ENCODE measurements at regions not wholly inside any gene's neighbourhood (a gene's known extent, or its start where the extent isn't known, plus 50 kb on each side); places are given as distances from the start of the nearest gene placed in this dataset.

DNA sequence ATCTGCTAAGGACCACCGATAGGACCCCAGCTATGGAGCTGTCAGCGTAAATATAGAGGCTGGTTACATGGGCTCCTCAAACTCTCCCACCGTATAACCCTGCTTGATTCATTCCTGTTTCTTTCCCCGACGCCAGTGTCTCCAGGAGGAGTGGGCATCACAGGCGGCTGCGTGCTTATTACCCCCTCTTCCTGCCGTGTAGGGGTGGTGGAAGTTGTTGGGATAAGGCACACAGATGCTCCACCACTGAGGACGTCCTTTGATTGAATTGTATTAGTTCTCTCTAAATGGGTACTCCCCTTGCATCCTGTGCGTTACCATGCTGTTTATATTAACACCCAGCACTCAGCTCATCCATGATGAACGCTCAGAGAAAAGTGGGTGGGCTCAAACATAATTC is 104.6 kb downstream of the ZBTB18 start:
- TF ChIP-seq FOXJ3 (CRISPR knock-in tag; IDR thresholded peaks at IDR 0.05; ENCODE audit: borderline replicate concordance) (no peak), NFE2L1 (CRISPR knock-in tag; IDR thresholded peaks at IDR 0.05) (no peak), JUN (CRISPR knock-in tag; IDR thresholded peaks at IDR 0.05) (no peak), MYBL2 (CRISPR knock-in tag; IDR thresholded peaks at IDR 0.05) (no peak), ETV6 (CRISPR knock-in tag; IDR thresholded peaks at IDR 0.05) (no peak), ELF4 (CRISPR knock-in tag; IDR thresholded peaks at IDR 0.05; ENCODE audit: low read depth) (no peak)
- TF ChIP-seq, protein P1, sequence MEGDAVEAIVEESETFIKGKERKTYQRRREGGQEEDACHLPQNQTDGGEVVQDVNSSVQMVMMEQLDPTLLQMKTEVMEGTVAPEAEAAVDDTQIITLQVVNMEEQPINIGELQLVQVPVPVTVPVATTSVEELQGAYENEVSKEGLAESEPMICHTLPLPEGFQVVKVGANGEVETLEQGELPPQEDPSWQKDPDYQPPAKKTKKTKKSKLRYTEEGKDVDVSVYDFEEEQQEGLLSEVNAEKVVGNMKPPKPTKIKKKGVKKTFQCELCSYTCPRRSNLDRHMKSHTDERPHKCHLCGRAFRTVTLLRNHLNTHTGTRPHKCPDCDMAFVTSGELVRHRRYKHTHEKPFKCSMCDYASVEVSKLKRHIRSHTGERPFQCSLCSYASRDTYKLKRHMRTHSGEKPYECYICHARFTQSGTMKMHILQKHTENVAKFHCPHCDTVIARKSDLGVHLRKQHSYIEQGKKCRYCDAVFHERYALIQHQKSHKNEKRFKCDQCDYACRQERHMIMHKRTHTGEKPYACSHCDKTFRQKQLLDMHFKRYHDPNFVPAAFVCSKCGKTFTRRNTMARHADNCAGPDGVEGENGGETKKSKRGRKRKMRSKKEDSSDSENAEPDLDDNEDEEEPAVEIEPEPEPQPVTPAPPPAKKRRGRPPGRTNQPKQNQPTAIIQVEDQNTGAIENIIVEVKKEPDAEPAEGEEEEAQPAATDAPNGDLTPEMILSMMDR (IDR thresholded peaks at IDR 0.05): no peak
- TF ChIP-seq, protein P2, sequence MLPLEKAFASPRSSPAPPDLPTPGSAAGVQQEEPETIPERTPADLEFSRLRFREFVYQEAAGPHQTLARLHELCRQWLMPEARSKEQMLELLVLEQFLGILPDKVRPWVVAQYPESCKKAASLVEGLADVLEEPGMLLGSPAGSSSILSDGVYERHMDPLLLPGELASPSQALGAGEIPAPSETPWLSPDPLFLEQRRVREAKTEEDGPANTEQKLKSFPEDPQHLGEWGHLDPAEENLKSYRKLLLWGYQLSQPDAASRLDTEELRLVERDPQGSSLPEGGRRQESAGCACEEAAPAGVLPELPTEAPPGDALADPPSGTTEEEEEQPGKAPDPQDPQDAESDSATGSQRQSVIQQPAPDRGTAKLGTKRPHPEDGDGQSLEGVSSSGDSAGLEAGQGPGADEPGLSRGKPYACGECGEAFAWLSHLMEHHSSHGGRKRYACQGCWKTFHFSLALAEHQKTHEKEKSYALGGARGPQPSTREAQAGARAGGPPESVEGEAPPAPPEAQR (CRISPR knock-in tag; IDR thresholded peaks at IDR 0.05): no peak
- TF ChIP-seq, protein P3, sequence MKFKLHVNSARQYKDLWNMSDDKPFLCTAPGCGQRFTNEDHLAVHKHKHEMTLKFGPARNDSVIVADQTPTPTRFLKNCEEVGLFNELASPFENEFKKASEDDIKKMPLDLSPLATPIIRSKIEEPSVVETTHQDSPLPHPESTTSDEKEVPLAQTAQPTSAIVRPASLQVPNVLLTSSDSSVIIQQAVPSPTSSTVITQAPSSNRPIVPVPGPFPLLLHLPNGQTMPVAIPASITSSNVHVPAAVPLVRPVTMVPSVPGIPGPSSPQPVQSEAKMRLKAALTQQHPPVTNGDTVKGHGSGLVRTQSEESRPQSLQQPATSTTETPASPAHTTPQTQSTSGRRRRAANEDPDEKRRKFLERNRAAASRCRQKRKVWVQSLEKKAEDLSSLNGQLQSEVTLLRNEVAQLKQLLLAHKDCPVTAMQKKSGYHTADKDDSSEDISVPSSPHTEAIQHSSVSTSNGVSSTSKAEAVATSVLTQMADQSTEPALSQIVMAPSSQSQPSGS (CRISPR knock-in tag; IDR thresholded peaks at IDR 0.05; ENCODE audit: borderline replicate concordance, low read depth): no peak
- TF ChIP-seq, protein P4, sequence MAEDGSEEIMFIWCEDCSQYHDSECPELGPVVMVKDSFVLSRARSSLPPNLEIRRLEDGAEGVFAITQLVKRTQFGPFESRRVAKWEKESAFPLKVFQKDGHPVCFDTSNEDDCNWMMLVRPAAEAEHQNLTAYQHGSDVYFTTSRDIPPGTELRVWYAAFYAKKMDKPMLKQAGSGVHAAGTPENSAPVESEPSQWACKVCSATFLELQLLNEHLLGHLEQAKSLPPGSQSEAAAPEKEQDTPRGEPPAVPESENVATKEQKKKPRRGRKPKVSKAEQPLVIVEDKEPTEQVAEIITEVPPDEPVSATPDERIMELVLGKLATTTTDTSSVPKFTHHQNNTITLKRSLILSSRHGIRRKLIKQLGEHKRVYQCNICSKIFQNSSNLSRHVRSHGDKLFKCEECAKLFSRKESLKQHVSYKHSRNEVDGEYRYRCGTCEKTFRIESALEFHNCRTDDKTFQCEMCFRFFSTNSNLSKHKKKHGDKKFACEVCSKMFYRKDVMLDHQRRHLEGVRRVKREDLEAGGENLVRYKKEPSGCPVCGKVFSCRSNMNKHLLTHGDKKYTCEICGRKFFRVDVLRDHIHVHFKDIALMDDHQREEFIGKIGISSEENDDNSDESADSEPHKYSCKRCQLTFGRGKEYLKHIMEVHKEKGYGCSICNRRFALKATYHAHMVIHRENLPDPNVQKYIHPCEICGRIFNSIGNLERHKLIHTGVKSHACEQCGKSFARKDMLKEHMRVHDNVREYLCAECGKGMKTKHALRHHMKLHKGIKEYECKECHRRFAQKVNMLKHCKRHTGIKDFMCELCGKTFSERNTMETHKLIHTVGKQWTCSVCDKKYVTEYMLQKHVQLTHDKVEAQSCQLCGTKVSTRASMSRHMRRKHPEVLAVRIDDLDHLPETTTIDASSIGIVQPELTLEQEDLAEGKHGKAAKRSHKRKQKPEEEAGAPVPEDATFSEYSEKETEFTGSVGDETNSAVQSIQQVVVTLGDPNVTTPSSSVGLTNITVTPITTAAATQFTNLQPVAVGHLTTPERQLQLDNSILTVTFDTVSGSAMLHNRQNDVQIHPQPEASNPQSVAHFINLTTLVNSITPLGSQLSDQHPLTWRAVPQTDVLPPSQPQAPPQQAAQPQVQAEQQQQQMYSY (CRISPR knock-in tag; IDR thresholded peaks at IDR 0.05): no peak
- TF ChIP-seq, protein P5, sequence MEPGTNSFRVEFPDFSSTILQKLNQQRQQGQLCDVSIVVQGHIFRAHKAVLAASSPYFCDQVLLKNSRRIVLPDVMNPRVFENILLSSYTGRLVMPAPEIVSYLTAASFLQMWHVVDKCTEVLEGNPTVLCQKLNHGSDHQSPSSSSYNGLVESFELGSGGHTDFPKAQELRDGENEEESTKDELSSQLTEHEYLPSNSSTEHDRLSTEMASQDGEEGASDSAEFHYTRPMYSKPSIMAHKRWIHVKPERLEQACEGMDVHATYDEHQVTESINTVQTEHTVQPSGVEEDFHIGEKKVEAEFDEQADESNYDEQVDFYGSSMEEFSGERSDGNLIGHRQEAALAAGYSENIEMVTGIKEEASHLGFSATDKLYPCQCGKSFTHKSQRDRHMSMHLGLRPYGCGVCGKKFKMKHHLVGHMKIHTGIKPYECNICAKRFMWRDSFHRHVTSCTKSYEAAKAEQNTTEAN (CRISPR knock-in tag; IDR thresholded peaks at IDR 0.05): no peak
- TF ChIP-seq, protein P6, sequence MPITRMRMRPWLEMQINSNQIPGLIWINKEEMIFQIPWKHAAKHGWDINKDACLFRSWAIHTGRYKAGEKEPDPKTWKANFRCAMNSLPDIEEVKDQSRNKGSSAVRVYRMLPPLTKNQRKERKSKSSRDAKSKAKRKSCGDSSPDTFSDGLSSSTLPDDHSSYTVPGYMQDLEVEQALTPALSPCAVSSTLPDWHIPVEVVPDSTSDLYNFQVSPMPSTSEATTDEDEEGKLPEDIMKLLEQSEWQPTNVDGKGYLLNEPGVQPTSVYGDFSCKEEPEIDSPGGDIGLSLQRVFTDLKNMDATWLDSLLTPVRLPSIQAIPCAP (CRISPR knock-in tag; IDR thresholded peaks at IDR 0.05): no peak
